IMR-90 (cell line): ENCODE measurements at regions not wholly inside any gene's neighbourhood (a gene's known extent, or its start where the extent isn't known, plus 50 kb on each side); places are given as distances from the start of the nearest gene placed in this dataset.

ENCODE experiments used
- ATAC-seq: fragments of 200-7000 bp; cut with Tn5 transposase; 2 replicates; pipeline ENCODE4 v1.9.1; 2020; ENCODE audit warnings: low read depth, mild to moderate bottlenecking, moderate library complexity
- BruUV-seq: library from RNA; stranded (reverse); fragments of 400-500 nt; replicated peaks from 2 replicates; lab custom pipeline; 2021; lab: Mats Ljungman, UMichigan
- CTCF ChIA-PET: fragments of 300-600 bp; formaldehyde crosslinking; extraction: SDS; loops from one replicate; lab custom pipeline; 2021; ENCODE audit warnings: antibody characterized with exemption; lab: Yijun Ruan, JAX
- POLR2A ChIA-PET: fragments of 300-600 bp; sonication (Branson Sonifier 250); formaldehyde crosslinking; loops from one replicate; lab custom pipeline; 2022; ENCODE audit warnings: antibody characterized with exemption; ENCODE audit not compliant: unreplicated experiment; lab: Charles Lee
- DNase-seq: peaks from one replicate; pipeline ENCODE4 v3.0.0; 2013
- H2AFZ ChIP-seq: replicated peaks from 2 replicates; pipeline ENCODE3; 2013; ENCODE audit warnings: low read length, mild to moderate bottlenecking; ENCODE audit not compliant: poor library complexity
- H2AK5ac ChIP-seq: 2 replicates; pipeline ENCODE4 v1.6.1; 2013; ENCODE audit warnings: low read depth, low read length, inconsistent platforms
- H2AK9ac ChIP-seq: replicated peaks from 2 replicates; pipeline ENCODE3; 2013; ENCODE audit warnings: mild to moderate bottlenecking, low read depth, low read length, moderate library complexity; ENCODE audit not compliant: poor library complexity
- H2BK120ac ChIP-seq: 2 replicates; pipeline ENCODE4 v1.6.1; 2013; ENCODE audit warnings: low read depth, low read length, inconsistent platforms
- H2BK15ac ChIP-seq: 3 replicates; pipeline ENCODE4 v1.6.1; 2013; ENCODE audit warnings: low read depth, low read length, inconsistent platforms
- H2BK20ac ChIP-seq: 2 replicates; pipeline ENCODE4 v1.6.1; 2013; ENCODE audit warnings: low read depth, mild to moderate bottlenecking, inconsistent platforms, low read length, moderate library complexity
- H2BK5ac ChIP-seq: 2 replicates; pipeline ENCODE4 v1.6.1; 2013; ENCODE audit warnings: mild to moderate bottlenecking, low read depth, low read length, inconsistent platforms; ENCODE audit not compliant: poor library complexity, severe bottlenecking
- H3K14ac ChIP-seq: replicated peaks from 2 replicates; pipeline ENCODE4 v1.6.1; 2013; ENCODE audit warnings: low read depth, low read length, inconsistent platforms
- H3K18ac ChIP-seq: 2 replicates; pipeline ENCODE4 v1.6.1; 2013; ENCODE audit warnings: low read depth, low read length, control low read depth
- H3K23ac ChIP-seq: 2 replicates; pipeline ENCODE4 v1.6.1; 2013; ENCODE audit warnings: low read depth, low read length, inconsistent platforms
- H3K27ac ChIP-seq: 2 replicates; pipeline ENCODE4 v1.5.1; 2013; ENCODE audit warnings: mild to moderate bottlenecking, control low read depth, low read length; ENCODE audit not compliant: insufficient read depth
- H3K27me3 ChIP-seq: 2 replicates; pipeline ENCODE4 v1.6.1; 2013; ENCODE audit warnings: low read length; ENCODE audit not compliant: control insufficient read depth, insufficient read depth
- H3K36me3 ChIP-seq: 2 replicates; pipeline ENCODE4 v1.6.1; 2013; ENCODE audit warnings: low read length, mixed read lengths; ENCODE audit not compliant: control insufficient read depth, insufficient read depth
- H3K4ac ChIP-seq: 2 replicates; pipeline ENCODE4 v1.6.1; 2013; ENCODE audit warnings: low read depth, low read length, inconsistent platforms
- H3K4me1 ChIP-seq: 2 replicates; pipeline ENCODE4 v1.6.1; 2013; ENCODE audit warnings: low read length, mixed read lengths; ENCODE audit not compliant: control insufficient read depth, insufficient read depth
- H3K4me2 ChIP-seq: 2 replicates; pipeline ENCODE4 v1.6.1; 2013; ENCODE audit warnings: low read depth, mild to moderate bottlenecking, control low read depth, low read length, moderate library complexity
- H3K4me3 ChIP-seq: 2 replicates; pipeline ENCODE4 v1.5.1; 2013; ENCODE audit warnings: low read depth, mild to moderate bottlenecking, control low read depth, low read length, moderate library complexity; ENCODE audit not compliant: insufficient read depth
- H3K56ac ChIP-seq: 2 replicates; pipeline ENCODE4 v1.6.1; 2013; ENCODE audit warnings: low read length, inconsistent platforms; ENCODE audit not compliant: insufficient read depth; ENCODE audit errors: extremely low read depth
- H3K79me1 ChIP-seq, 2 experiments: 2 replicates each; pipeline ENCODE4 v1.6.1; 2013; ENCODE audit warnings: low read length in 2 of 2, inconsistent platforms in 1 of 2, low read depth in 1 of 2
- H3K9ac ChIP-seq: 2 replicates; pipeline ENCODE4 v1.6.1; 2013; ENCODE audit warnings: low read depth, low read length, control low read depth
- H3K9me1 ChIP-seq: 2 replicates; pipeline ENCODE4 v1.6.1; 2013; ENCODE audit warnings: low read length, inconsistent platforms; ENCODE audit not compliant: insufficient read depth
- H3K9me3 ChIP-seq: 2 replicates; pipeline ENCODE4 v1.6.1; 2013; ENCODE audit warnings: low read length; ENCODE audit not compliant: control insufficient read depth, insufficient read depth
- H4K20me1 ChIP-seq: 2 replicates; pipeline ENCODE4 v1.6.1; 2013; ENCODE audit warnings: low read length, inconsistent platforms; ENCODE audit not compliant: insufficient read depth
- H4K5ac ChIP-seq: 2 replicates; pipeline ENCODE4 v1.6.1; 2013; ENCODE audit warnings: mild to moderate bottlenecking, low read depth, low read length, control low read depth
- H4K8ac ChIP-seq, 2 experiments: 2 replicates each; pipeline ENCODE4 v1.6.1; 2013; ENCODE audit warnings: low read depth in 2 of 2, low read length in 2 of 2, control low read depth in 1 of 2, inconsistent platforms in 1 of 2
- H4K91ac ChIP-seq: 2 replicates; pipeline ENCODE4 v1.6.1; 2013; ENCODE audit warnings: low read depth, low read length, inconsistent platforms; ENCODE audit not compliant: insufficient read depth
- BHLHE40 ChIP-seq: fragments of 150-350 bp; IDR thresholded peaks from 2 replicates; pipeline ENCODE4 v1.6.1; 2016; ENCODE audit warnings: mild to moderate bottlenecking, low read depth, low read length
- CEBPB ChIP-seq: IDR thresholded peaks from 2 replicates; pipeline ENCODE4 v1.6.1; 2012; ENCODE audit warnings: low read depth, low read length, improper control_type of control experiment
- CHD1 ChIP-seq: IDR thresholded peaks from 2 replicates; pipeline ENCODE4 v1.6.1; 2012; ENCODE audit warnings: low read depth, low read length, improper control_type of control experiment
- CTCF ChIP-seq: conservative IDR thresholded peaks from 2 replicates; pipeline ENCODE4 v1.5.1; 2012; ENCODE audit warnings: mild to moderate bottlenecking, low read depth, low read length, improper control_type of control experiment
- ELK1 ChIP-seq: fragments of 150-350 bp; IDR thresholded peaks from 2 replicates; pipeline ENCODE4 v1.6.1; 2016; ENCODE audit warnings: low read depth, mild to moderate bottlenecking, low read length, moderate library complexity, borderline replicate concordance
- FOS ChIP-seq: fragments of 150-350 bp; IDR thresholded peaks from 2 replicates; pipeline ENCODE4 v1.6.1; 2016; ENCODE audit warnings: low read depth, low read length
- MAFK ChIP-seq: IDR thresholded peaks from 2 replicates; pipeline ENCODE4 v1.6.1; 2012; ENCODE audit warnings: low read depth, low read length, improper control_type of control experiment
- MAZ ChIP-seq: IDR thresholded peaks from 2 replicates; pipeline ENCODE4 v1.6.1; 2012; ENCODE audit warnings: low read depth, mild to moderate bottlenecking, low read length, improper control_type of control experiment, moderate library complexity, borderline replicate concordance
- MXI1 ChIP-seq: IDR thresholded peaks from 2 replicates; pipeline ENCODE4 v1.6.1; 2012; ENCODE audit warnings: low read depth, mild to moderate bottlenecking, low read length, moderate library complexity, borderline replicate concordance
- NFE2L2 ChIP-seq: fragments of 150-350 bp; IDR thresholded peaks from 2 replicates; pipeline ENCODE4 v1.6.1; 2016; ENCODE audit warnings: low read depth, mild to moderate bottlenecking, low read length
- POLR2A ChIP-seq: IDR thresholded peaks from 2 replicates; pipeline ENCODE4 v1.6.1; 2012; ENCODE audit warnings: mild to moderate bottlenecking, low read depth, low read length
- RAD21 ChIP-seq: IDR thresholded peaks from 2 replicates; pipeline ENCODE4 v1.6.1; 2012; ENCODE audit warnings: low read length, improper control_type of control experiment
- RCOR1 ChIP-seq: IDR thresholded peaks from 2 replicates; pipeline ENCODE4 v1.6.1; 2012; ENCODE audit warnings: mild to moderate bottlenecking, low read length, improper control_type of control experiment; ENCODE audit not compliant: insufficient replicate concordance
- RFX5 ChIP-seq: IDR thresholded peaks from 2 replicates; pipeline ENCODE4 v1.8.0; 2012; ENCODE audit warnings: low read depth, mild to moderate bottlenecking, low read length, moderate library complexity
- SMC3 ChIP-seq: fragments of 150-350 bp; IDR thresholded peaks from 2 replicates; pipeline ENCODE4 v1.6.1; 2016; ENCODE audit warnings: low read depth, mild to moderate bottlenecking, antibody characterized with exemption, low read length, moderate library complexity
- USF2 ChIP-seq: fragments of 150-350 bp; IDR thresholded peaks from 2 replicates; pipeline ENCODE4 v1.6.1; 2017; ENCODE audit warnings: mild to moderate bottlenecking, antibody characterized with exemption, low read length, low read depth
- WGBS, 2 experiments: methylation state at CpG; one replicate each; pipeline versions ENCODE4 v1.1.5 to v1.1.7; 2013; ENCODE audit warnings: missing lambda C conversion rate in 2 of 2; ENCODE audit not compliant: insufficient read length in 1 of 2; ENCODE audit errors: extremely low coverage in 2 of 2; 5-methylcytosine and 5-hydroxymethylcytosine counted together
- dilution Hi-C: fragments of 300-500 bp; cut with HindIII; formaldehyde crosslinking; loops from one replicate; pipeline ENCODE4 v1.14.3; 2018; ENCODE audit warnings: low sequenced_read_pairs; ENCODE audit not compliant: unreplicated experiment
- in situ Hi-C: fragments of 300-500 bp; cut with MboI; formaldehyde crosslinking; loops from 3 replicates; pipeline ENCODE4 v1.14.3; 2019; ENCODE audit warnings: low sequenced_read_pairs, inconsistent platforms, mixed read lengths
- intact Hi-C: fragments of 100-400 bp; cut with micrococcal nuclease; formaldehyde crosslinking; loops from 2 replicates; pipeline ENCODE4 v1.10.0; 2022

GRCh38 chr1:193681422-193681821 is 495.0 kb upstream of the B3GALT2 start:
- in situ Hi-C loops (no loop called here), intact Hi-C loops (no loop called here), dilution Hi-C loops (no loop called here)
- Histone ChIP-seq H3K27ac (no peak overlapping the region), H4K20me1 (no peaks in the 10 kb centered on the region), H3K18ac (no peak overlapping the region), H3K9me3 (no peaks in the 10 kb centered on the region), H3K36me3 (no peaks in the 10 kb centered on the region), H4K8ac (no peak overlapping the region), H3K14ac (no peak overlapping the region), H3K4me1 (peaks cover 5% of the 10 kb centered on the region; the same call in 1 of the 2 replicates), H2AK5ac (no peak overlapping the region), H2BK15ac (no peak overlapping the region), H2AFZ (no peak overlapping the region), H3K9me1 (0 out of 2 replicates have a peak, but pooled peaks cover 5% of the 10 kb centered on the region), H3K4me2 (no peak overlapping the region), H4K91ac (no peak overlapping the region), H2BK20ac (no peak overlapping the region), H3K9ac (no peak overlapping the region), H3K4me3 (no peak overlapping the region), H2AK9ac (no peak overlapping the region), H3K27me3 (no peaks in the 10 kb centered on the region), H2BK5ac (no peak overlapping the region), H3K79me1 (no peaks in the 10 kb centered on the region), H3K56ac (no peak overlapping the region), H3K4ac (no peak overlapping the region), H2BK120ac (no peak overlapping the region), H3K23ac (no peak overlapping the region), H4K5ac (no peak overlapping the region)
- ChIA-PET POLR2A (no interaction called here), CTCF (interaction anchor here (0.6 to 1.6 kb wide), 3 partner anchors 16 to 466 kb away, joined by 3 to 8 read pairs (median 3); no protein-coding TSS in a partner anchor)
- TF ChIP-seq USF2 (no peak), MXI1 (no peak), RAD21 (no peak), MAZ (no peak), NFE2L2 (no peak), RCOR1 (no peak), CTCF (no peak), RFX5 (no peak), POLR2A (no peak), BHLHE40 (no peak), FOS (no peak), CHD1 (no peak), ELK1 (no peak), MAFK (no peak), SMC3 (no peak), CEBPB (no peak)
- ATAC-seq (no peak), DNase-seq (no peak)
- no CpG with 5 or more reads among the region's 1 CpG for WGBS, 2 experiments
- no TSS peak for BruUV-seq
